ENCODE measurements at regions not wholly inside any gene's neighbourhood (a gene's known extent, or its start where the extent isn't known, plus 50 kb on each side); places are given as distances from the start of the nearest gene placed in this dataset.

GRCh38 chr4:115259642-115260041, 146.2 kb upstream of the NDST4 start:
- TF ChIP-seq SPI1 (IDR thresholded peaks at IDR 0.05; ENCODE audit: borderline replicate concordance, low read depth): no peak
- no peak for TF ChIP-seq GABPA (IDR thresholded peaks at IDR 0.05; ENCODE audit: low read depth)
- TF ChIP-seq POLR2AphosphoS5 (IDR thresholded peaks at IDR 0.05; ENCODE audit: low read depth): no peak
- no peak for TF ChIP-seq REST (IDR thresholded peaks at IDR 0.05; ENCODE audit: insufficient replicate concordance, low read depth)
- TF ChIP-seq CTCF (IDR thresholded peaks at IDR 0.05; ENCODE audit: insufficient read depth, low read length): no peak
- H3K27ac ChIP-seq (replicated peaks): no peak overlapping the region
- no peaks in the 10 kb centered on the region for H3K27me3 ChIP-seq (ENCODE audit: insufficient read depth, poor library complexity, severe bottlenecking)
- no peak overlapping the region for H3K4me3 ChIP-seq (replicated peaks; ENCODE audit: insufficient read depth, low read length)
- DNase-seq (ENCODE audit: low read depth in 1 of 2, low spot score in 1 of 2): no peak

DNA sequence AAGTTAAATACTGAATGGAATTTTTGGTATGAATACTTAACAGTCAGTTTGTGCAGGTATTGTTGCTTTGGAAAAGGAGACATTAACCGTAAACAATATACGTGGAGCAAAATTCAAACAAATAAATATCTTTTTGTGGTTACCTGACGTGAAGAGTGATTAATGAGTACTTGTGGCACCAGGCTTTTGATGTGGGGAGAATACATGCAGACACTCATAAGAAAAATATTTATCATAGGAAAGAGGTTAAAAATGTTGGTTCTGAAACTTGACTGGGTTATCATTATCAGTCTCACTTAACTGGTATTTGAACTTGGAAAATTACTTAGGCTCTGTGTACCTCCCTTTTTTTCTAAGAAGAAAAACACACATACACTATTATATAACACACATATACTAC, 136.4 kb upstream of the NDST4 start:
- DNase-seq (ENCODE audit: low read depth in 1 of 2, low spot score in 1 of 2): no peak
- Histone ChIP-seq H3K27me3 (ENCODE audit: insufficient read depth, poor library complexity, severe bottlenecking) (no peaks in the 10 kb centered on the region), H3K27ac (replicated peaks) (no peak overlapping the region), H3K4me3 (replicated peaks; ENCODE audit: insufficient read depth, low read length) (no peak overlapping the region)
- TF ChIP-seq GABPA (IDR thresholded peaks at IDR 0.05; ENCODE audit: low read depth) (no peak), POLR2AphosphoS5 (IDR thresholded peaks at IDR 0.05; ENCODE audit: low read depth) (no peak), REST (IDR thresholded peaks at IDR 0.05; ENCODE audit: insufficient replicate concordance, low read depth) (no peak), SPI1 (IDR thresholded peaks at IDR 0.05; ENCODE audit: borderline replicate concordance, low read depth) (no peak), CTCF (IDR thresholded peaks at IDR 0.05; ENCODE audit: insufficient read depth, low read length) (no peak)

GRCh38 chr4:115234405-115235093, 121.1 kb upstream of the NDST4 start:
- H3K27me3 ChIP-seq (ENCODE audit: insufficient read depth, poor library complexity, severe bottlenecking): no peaks in the 10 kb centered on the region
- DNase-seq (ENCODE audit: low read depth in 1 of 2, low spot score in 1 of 2): peak; percentile 12 to 63
- H3K27ac ChIP-seq (replicated peaks): no peak overlapping the region
- H3K4me3 ChIP-seq (replicated peaks; ENCODE audit: insufficient read depth, low read length): no peak overlapping the region
- TF ChIP-seq REST (IDR thresholded peaks at IDR 0.05; ENCODE audit: insufficient replicate concordance, low read depth) (no peak), CTCF (IDR thresholded peaks at IDR 0.05; ENCODE audit: insufficient read depth, low read length) (peak; percentile 5), SPI1 (IDR thresholded peaks at IDR 0.05; ENCODE audit: borderline replicate concordance, low read depth) (peak; percentile 62; the same call in 1 of the 2 replicates)

All from HL-60 (cell line).